GM12872 (cell line): ENCODE measurements at regions not wholly inside any gene's neighbourhood (a gene's known extent, or its start where the extent isn't known, plus 50 kb on each side); places are given as distances from the start of the nearest gene placed in this dataset.

Experiments
- TF ChIP-seq, protein P1 (sequence below): IDR thresholded peaks from 3 replicates; pipeline ENCODE4 v1.5.1; 2011; ENCODE audit warnings: low read depth, mild to moderate bottlenecking, low read length, moderate library complexity; ENCODE audit not compliant: insufficient read depth

DNA sequence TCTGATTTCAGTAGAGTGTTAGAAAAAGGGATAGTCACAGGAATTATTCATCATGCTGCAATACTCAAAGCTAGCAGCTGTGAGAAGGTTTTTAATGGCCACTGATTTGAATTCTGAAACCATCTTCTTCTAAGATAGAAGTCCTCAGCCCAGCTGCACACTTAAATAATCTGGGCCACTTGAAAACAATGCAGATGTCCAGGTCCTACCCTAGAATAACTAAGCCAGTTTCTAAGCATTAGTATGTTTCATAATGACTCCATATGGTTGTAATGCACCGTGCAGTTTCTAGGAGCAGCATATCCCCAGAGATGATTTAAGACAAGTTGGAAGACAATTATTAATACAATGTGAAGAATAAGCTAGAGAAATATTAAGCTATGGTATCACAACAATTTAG is 159.9 kb upstream of the FBXL17 start:
- TF ChIP-seq, protein P1, sequence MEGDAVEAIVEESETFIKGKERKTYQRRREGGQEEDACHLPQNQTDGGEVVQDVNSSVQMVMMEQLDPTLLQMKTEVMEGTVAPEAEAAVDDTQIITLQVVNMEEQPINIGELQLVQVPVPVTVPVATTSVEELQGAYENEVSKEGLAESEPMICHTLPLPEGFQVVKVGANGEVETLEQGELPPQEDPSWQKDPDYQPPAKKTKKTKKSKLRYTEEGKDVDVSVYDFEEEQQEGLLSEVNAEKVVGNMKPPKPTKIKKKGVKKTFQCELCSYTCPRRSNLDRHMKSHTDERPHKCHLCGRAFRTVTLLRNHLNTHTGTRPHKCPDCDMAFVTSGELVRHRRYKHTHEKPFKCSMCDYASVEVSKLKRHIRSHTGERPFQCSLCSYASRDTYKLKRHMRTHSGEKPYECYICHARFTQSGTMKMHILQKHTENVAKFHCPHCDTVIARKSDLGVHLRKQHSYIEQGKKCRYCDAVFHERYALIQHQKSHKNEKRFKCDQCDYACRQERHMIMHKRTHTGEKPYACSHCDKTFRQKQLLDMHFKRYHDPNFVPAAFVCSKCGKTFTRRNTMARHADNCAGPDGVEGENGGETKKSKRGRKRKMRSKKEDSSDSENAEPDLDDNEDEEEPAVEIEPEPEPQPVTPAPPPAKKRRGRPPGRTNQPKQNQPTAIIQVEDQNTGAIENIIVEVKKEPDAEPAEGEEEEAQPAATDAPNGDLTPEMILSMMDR: no peak

GRCh38 chr5:108536321-108536720 is 154.4 kb upstream of the FBXL17 start:
- TF ChIP-seq, protein P1: no peak

GRCh38 chr5:108531367-108532128 is 149.7 kb upstream of the FBXL17 start:
- TF ChIP-seq, protein P1: no peak

DNA sequence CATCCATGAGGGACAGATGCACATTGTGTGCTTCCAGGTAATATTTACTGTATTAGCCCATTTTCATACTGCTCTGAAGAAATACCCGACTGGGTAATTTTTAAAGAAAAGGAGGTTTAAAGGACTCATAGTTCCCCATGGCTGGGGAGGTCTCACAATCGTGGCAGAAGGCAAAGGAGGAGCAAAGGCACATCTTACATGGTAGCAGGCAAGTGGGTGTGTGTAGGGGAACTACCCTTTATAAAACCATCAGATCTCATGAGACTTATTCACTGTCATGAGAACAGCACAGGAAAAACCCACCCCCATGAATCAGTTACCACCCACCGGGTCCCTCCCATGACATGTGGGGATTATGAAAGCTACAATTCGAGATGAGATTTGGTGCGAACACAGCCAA is 148.8 kb upstream of the FBXL17 start:
- TF ChIP-seq, protein P1: no peak

DNA sequence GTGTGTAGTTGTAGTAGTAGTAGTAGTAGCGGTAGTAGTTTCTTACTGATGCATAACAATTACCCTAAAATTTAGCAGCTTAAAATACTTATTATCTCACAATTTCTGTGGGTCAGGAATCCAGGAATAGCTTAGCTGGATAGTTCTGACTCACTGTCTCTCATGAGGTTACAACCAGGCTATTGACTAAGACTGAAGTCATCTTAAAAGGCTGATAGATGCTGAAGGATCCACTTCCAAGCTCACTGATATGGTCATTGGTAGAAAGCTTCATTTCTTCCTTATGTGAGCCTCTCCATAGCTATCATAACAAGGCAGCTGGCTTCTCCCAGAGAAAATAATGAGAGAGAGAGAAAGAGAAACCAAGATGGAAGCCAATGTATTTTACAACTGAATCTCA is 147.5 kb upstream of the FBXL17 start:
- TF ChIP-seq, protein P1: no peak

GRCh38 chr5:108528655-108529054 is 146.8 kb upstream of the FBXL17 start:
- TF ChIP-seq, protein P1: no peak

DNA sequence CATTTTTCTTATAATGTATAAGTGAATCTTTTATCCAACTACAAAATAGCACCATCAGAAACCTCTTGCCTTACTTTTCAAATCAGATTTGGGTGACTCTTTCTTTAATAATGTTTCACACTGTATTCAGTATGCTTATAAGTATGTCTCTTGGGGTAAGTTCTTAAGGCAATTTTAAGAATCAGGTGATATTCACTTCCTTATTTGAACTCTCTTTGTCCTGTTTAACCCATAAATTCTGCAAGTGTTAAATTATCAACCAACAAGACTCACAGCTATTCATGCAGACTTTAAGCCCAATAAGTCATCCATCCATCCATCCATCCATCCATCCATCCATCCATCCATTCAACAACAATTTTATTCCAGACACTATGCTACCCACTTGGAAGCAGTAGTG is 142.7 kb upstream of the FBXL17 start:
- TF ChIP-seq, protein P1: no peak
